Lung (tissue), 11 donors: ENCODE measurements at regions not wholly inside any gene's neighbourhood (a gene's known extent, or its start where the extent isn't known, plus 50 kb on each side); places are given as distances from the start of the nearest gene placed in this dataset.

Experiments used
- ATAC-seq: fragments of 200-7000 bp; cut with Tn5 transposase; one replicate; pipeline ENCODE4 v1.9.1; 2020; ENCODE audit warnings: moderate number of reproducible peaks; ENCODE audit not compliant: insufficient read depth, low FRiP score
- DNase-seq, 3 donors: peaks; one replicate each; pipeline ENCODE4 v3.0.0-alpha.2; 2013 to 2017
- H3K27ac ChIP-seq, 2 donors: one replicate each; pipeline ENCODE4 v1.5.1; 2013; ENCODE audit warnings: mild to moderate bottlenecking in 2 of 2, moderate library complexity in 2 of 2, control low read depth in 1 of 2, inconsistent platforms in 1 of 2, low read depth in 1 of 2, low read length in 1 of 2
- H3K27me3 ChIP-seq, 3 donors: one replicate each; pipeline ENCODE4 v1.5.1; 2013; ENCODE audit warnings: low read length in 2 of 3; ENCODE audit not compliant: control insufficient read depth in 3 of 3, insufficient read depth in 3 of 3
- H3K36me3 ChIP-seq, 4 donors: one replicate each; pipeline ENCODE4 v1.5.1; 2013; ENCODE audit warnings: low read length in 4 of 4, mild to moderate bottlenecking in 1 of 4, moderate library complexity in 1 of 4; ENCODE audit not compliant: control insufficient read depth in 4 of 4, insufficient read depth in 4 of 4
- H3K4me1 ChIP-seq, 5 donors: one replicate each; pipeline ENCODE4 v1.5.1; 2013; ENCODE audit warnings: low read length in 5 of 5, mild to moderate bottlenecking in 2 of 5, moderate library complexity in 1 of 5; ENCODE audit not compliant: control insufficient read depth in 5 of 5, insufficient read depth in 5 of 5
- H3K4me3 ChIP-seq: one replicate; pipeline ENCODE4 v1.5.1; 2013; ENCODE audit warnings: mild to moderate bottlenecking, control low read depth, moderate library complexity
- H3K9ac ChIP-seq, 2 donors: one replicate each; pipeline ENCODE4 v1.5.1; 2013; ENCODE audit warnings: low read length in 2 of 2, control low read depth in 1 of 2; ENCODE audit not compliant: insufficient read depth in 1 of 2
- H3K9me3 ChIP-seq, 4 donors: one replicate each; pipeline ENCODE4 v1.5.1; 2013; ENCODE audit warnings: low read length in 3 of 4, mild to moderate bottlenecking in 1 of 4, moderate library complexity in 1 of 4; ENCODE audit not compliant: control insufficient read depth in 4 of 4, insufficient read depth in 3 of 4
- WGBS, 2 donors: extraction: QIAGEN DNeasy Blood & Tissue Kit; methylation state at CpG; one replicate each; pipeline ENCODE4 v1.1.7; 2013; 5-methylcytosine and 5-hydroxymethylcytosine counted together
- TF ChIP-seq, protein P1 (sequence below): IDR thresholded peaks from 2 replicates; pipeline ENCODE4 v1.5.1; 2012; ENCODE audit warnings: mild to moderate bottlenecking; ENCODE audit errors: control extremely low read depth, extremely low read depth
- donor health status: control.
- donor health status: control.
- donor health status: Bipolar disorder and iron deficiency.
- donor health status: healthy.
- donor health status: DM: yes; HTN: yes; CAD: no.

GRCh38 chr12:112577473-112578329 lies 159.0 kb downstream of the PTPN11 start:
- no peak overlapping the region for H3K27ac ChIP-seq
- peaks cover 0 to 6% (median 0%) of the 10 kb centered on the region in 4 donors for H3K9me3 ChIP-seq
- 56 to 65% methylated on average over 4 of the region's 4 CpGs for WGBS, 2 donors
- H3K4me1 ChIP-seq, result peaks cover 0 to 3% (median 0%) of the 10 kb centered on the region in 5 donors
- no peak overlapping the region for H3K4me3 ChIP-seq
- H3K9ac ChIP-seq, result no peak overlapping the region
- no peaks in the 10 kb centered on the region for H3K36me3 ChIP-seq
- ATAC-seq, result no peak
- TF ChIP-seq, protein P1, sequence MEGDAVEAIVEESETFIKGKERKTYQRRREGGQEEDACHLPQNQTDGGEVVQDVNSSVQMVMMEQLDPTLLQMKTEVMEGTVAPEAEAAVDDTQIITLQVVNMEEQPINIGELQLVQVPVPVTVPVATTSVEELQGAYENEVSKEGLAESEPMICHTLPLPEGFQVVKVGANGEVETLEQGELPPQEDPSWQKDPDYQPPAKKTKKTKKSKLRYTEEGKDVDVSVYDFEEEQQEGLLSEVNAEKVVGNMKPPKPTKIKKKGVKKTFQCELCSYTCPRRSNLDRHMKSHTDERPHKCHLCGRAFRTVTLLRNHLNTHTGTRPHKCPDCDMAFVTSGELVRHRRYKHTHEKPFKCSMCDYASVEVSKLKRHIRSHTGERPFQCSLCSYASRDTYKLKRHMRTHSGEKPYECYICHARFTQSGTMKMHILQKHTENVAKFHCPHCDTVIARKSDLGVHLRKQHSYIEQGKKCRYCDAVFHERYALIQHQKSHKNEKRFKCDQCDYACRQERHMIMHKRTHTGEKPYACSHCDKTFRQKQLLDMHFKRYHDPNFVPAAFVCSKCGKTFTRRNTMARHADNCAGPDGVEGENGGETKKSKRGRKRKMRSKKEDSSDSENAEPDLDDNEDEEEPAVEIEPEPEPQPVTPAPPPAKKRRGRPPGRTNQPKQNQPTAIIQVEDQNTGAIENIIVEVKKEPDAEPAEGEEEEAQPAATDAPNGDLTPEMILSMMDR, result no peak
- H3K27me3 ChIP-seq, result peaks cover 7 to 24% (median 15%) of the 10 kb centered on the region in 3 donors
- no peak for DNase-seq

DNA sequence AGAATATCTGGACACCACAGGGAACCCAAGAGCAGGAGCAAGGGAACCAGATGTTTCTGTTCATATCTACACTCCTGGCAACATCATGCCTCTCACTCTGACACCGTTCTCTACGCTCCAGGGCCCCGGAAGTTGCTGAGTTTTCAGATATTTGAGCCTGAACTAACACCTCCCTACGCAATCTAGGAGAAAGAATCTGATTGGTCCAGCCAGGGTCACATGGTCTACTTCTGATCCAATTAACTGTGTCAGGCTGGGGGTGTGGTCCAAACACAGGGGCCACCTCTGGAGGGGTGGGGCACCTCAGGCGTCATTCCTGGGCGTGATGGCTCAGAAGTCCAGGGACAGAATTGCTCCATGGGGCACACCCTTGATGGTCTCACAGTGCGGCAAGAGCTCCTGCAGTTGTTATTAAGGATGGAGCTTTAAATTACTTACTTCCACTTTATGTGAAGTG lies 165.5 kb downstream of the PTPN11 start:
- WGBS, 2 donors, result 60 to 70% methylated on average over 7 of the region's 7 CpGs
- Histone ChIP-seq H3K27ac (no peak overlapping the region), H3K36me3 (no peaks in the 10 kb centered on the region), H3K9me3 (peaks cover 0 to 9% (median 0%) of the 10 kb centered on the region in 4 donors), H3K27me3 (no peaks in the 10 kb centered on the region), H3K4me1 (no peaks in the 10 kb centered on the region), H3K9ac (no peak overlapping the region), H3K4me3 (no peak overlapping the region)
- TF ChIP-seq, protein P1, result no peak
- ATAC-seq (no peak), DNase-seq (no peak)

DNA sequence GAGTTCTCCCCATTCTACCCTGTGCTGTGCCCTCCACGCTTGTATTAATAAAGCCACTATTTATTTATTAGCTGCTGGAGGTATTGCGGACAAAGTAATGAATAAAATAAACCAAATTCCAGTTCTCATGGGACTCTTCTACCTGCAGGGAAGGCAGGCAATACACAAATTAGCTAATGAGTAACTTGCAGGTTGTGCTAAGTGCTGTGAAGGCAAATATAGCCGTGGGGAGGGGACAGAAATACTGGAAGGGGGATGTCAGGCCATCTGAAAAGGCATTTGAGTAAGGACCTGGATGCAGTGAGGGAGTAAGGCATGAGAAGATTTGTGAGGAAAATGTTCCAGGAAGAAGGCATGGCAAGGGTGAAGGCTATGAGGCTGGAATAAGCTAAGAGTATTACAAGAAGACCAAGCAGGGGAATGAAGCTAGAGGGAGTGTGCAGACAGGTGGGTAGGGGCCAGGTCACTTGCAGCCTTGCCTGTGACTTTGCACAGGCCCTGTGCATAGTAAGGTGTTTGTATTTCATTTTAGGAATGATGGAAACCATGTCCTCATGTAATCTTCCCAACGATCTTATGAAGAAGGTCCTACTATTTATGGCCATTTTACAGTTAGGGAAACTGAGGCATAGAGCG lies 167.5 kb downstream of the PTPN11 start:
- Histone ChIP-seq H3K4me1 (no peaks in the 10 kb centered on the region), H3K27me3 (no peaks in the 10 kb centered on the region), H3K27ac (no peak overlapping the region), H3K9me3 (peaks cover 0 to 9% (median 0%) of the 10 kb centered on the region in 4 donors), H3K9ac (no peak overlapping the region), H3K4me3 (no peak overlapping the region), H3K36me3 (no peaks in the 10 kb centered on the region)
- WGBS, 2 donors, result 71 to 81% methylated on average over 5 of the region's 5 CpGs
- TF ChIP-seq, protein P1, result no peak
- DNase-seq, result peak in 2 of 3 donors; percentile 7 to 41
- no peak for ATAC-seq
